HepG2 (cell line): ENCODE measurements at regions not wholly inside any gene's neighbourhood (a gene's known extent, or its start where the extent isn't known, plus 50 kb on each side); places are given as distances from the start of the nearest gene placed in this dataset.

ENCODE experiments used
- ATAC-seq: fragments of 200-7000 bp; cut with Tn5 transposase; 3 replicates; pipeline ENCODE4 v1.9.1; 2020; ENCODE audit warnings: mild to moderate bottlenecking, moderate library complexity
- BruUV-seq: library from RNA; stranded (reverse); fragments of 400-500 nt; replicated peaks from 2 replicates; lab custom pipeline; 2021; lab: Mats Ljungman, UMichigan
- CTCF ChIA-PET: fragments of 300-600 bp; formaldehyde crosslinking; extraction: SDS; loops from one replicate; lab custom pipeline; 2021; ENCODE audit warnings: low total read pairs, inconsistent platforms, low intra/inter-chr PET ratio; lab: Yijun Ruan, JAX
- POLR2A ChIA-PET: fragments of 350-600 bp; sonication (Branson Sonifier 250); formaldehyde crosslinking; loops from one replicate; lab custom pipeline; 2020; ENCODE audit warnings: antibody characterized with exemption, inconsistent platforms; lab: Yijun Ruan, JAX
- DNase-seq: peaks from one replicate; pipeline ENCODE4 v3.0.0-alpha.2; 2015; ENCODE audit warnings: low spot score
- FAIRE-seq: peaks from 3 replicates; lab custom pipeline; 2011; peaks lifted over from hg19 to GRCh38; lab: Jason Lieb, UNC
- H2AFZ ChIP-seq: one replicate; pipeline ENCODE4 v1.6.1; 2011; ENCODE audit warnings: low read length, inconsistent platforms
- H3K27ac ChIP-seq: fragments of 300-600 bp; 3 replicates; pipeline ENCODE4 v1.8.0; 2011; ENCODE audit warnings: mixed run types, mild to moderate bottlenecking, mixed read lengths, low read length, inconsistent platforms; ENCODE audit not compliant: insufficient read depth; ENCODE audit errors: extremely low read length
- H3K27me3 ChIP-seq, 2 experiments: fragments of 200-600 bp in 1 of 2; 2 replicates in 1 of 2; 3 replicates in 1 of 2; pipeline versions ENCODE4 v1.6.0 to v1.8.0; 2011; ENCODE audit warnings: low read length in 2 of 2, mild to moderate bottlenecking in 2 of 2, moderate library complexity in 2 of 2, inconsistent platforms in 1 of 2; ENCODE audit not compliant: insufficient read depth in 2 of 2, control insufficient read depth in 1 of 2
- H3K36me3 ChIP-seq, 2 experiments: fragments of 200-600 bp in 1 of 2; replicated peaks in 1 of 2; 2 replicates in 1 of 2; 3 replicates in 1 of 2; pipeline versions ENCODE4 v1.5.1 to v1.8.0; 2011; ENCODE audit warnings: low read length in 2 of 2, inconsistent platforms in 1 of 2; ENCODE audit not compliant: insufficient read depth in 2 of 2, control insufficient read depth in 1 of 2
- H3K4me1 ChIP-seq: 2 replicates; pipeline ENCODE4 v1.5.1; 2012; ENCODE audit warnings: low read length, inconsistent platforms; ENCODE audit not compliant: insufficient read depth
- H3K4me2 ChIP-seq: 2 replicates; pipeline ENCODE4 v1.6.0; 2011; ENCODE audit warnings: low read depth, low read length, inconsistent platforms
- H3K4me3 ChIP-seq, 3 experiments: fragments of 200-600 bp in 1 of 3; sonication (generic), shearing (Covaris generic) in 1 of 3; replicated peaks in 1 of 3; 2 replicates each; pipeline ENCODE4 v1.5.1; 2011 to 2016; ENCODE audit warnings: low read length in 3 of 3, inconsistent platforms in 2 of 3, low read depth in 2 of 3, mild to moderate bottlenecking in 2 of 3, control low read depth in 1 of 3, mixed read lengths in 1 of 3; ENCODE audit not compliant: insufficient read depth in 1 of 3
- H3K79me2 ChIP-seq: one replicate; pipeline ENCODE4 v1.6.1; 2011; ENCODE audit warnings: low read length, inconsistent platforms; ENCODE audit not compliant: insufficient read depth
- H3K9ac ChIP-seq: 2 replicates; pipeline ENCODE4 v1.6.0; 2011; ENCODE audit warnings: mild to moderate bottlenecking, low read depth, low read length, inconsistent platforms; ENCODE audit not compliant: insufficient read depth
- H3K9me3 ChIP-seq: 2 replicates; pipeline ENCODE4 v1.5.1; 2012; ENCODE audit warnings: mild to moderate bottlenecking, low read length
- H4K20me1 ChIP-seq: 2 replicates; pipeline ENCODE4 v1.6.0; 2011; ENCODE audit warnings: inconsistent platforms, mild to moderate bottlenecking, low read length, moderate library complexity; ENCODE audit not compliant: insufficient read depth
- WGBS: methylation state at CpG from one replicate; pipeline ENCODE4 v1.1.6; 2017; ENCODE audit warnings: low lambda C conversion rate; 5-methylcytosine and 5-hydroxymethylcytosine counted together
- in situ Hi-C: cut with HindIII; loops from 2 replicates; pipeline ENCODE4 v1.10.0; 2017; ENCODE audit warnings: low pct_unique_long_range_greater_than_20kb; ENCODE audit not compliant: extremely low pct_ligation_motif_present
- intact Hi-C: fragments of 100-400 bp; cut with micrococcal nuclease; formaldehyde crosslinking; loops from one replicate; pipeline ENCODE4 v1.10.0; 2022; ENCODE audit not compliant: unreplicated experiment
- TF ChIP-seq, protein P1 (sequence below): IDR thresholded peaks from 2 replicates; pipeline ENCODE4 v1.6.1; 2016; ENCODE audit warnings: missing compliant biosample characterization, missing genetic modification reagents, borderline replicate concordance
- TF ChIP-seq, protein P2 (sequence below): sonication (generic); formaldehyde crosslinking; IDR thresholded peaks from 2 replicates; pipeline ENCODE4 v1.4.0; 2020; ENCODE audit warnings: missing genetic modification reagents, borderline replicate concordance

DNA sequence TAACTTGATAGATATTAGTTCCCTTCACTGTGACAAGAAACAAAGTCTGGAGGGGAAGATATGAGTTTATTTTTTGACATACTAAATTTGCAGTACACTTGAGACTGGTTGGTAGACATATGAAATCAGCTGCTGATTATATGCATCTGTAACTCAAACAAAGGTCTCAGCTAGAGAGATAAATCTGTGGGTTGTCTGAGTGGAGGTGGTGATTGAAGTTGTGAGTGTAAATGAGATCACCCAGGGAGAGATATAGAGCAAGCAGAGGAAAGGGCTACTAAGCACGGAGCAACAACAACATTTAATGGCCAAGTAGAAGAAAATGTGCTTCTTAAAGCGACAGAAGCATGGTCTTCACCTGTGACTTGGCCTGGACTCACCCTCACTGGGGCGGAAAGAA is 173.2 kb upstream of the EYA4 start:
- BruUV-seq: no TSS peak
- no peak overlapping the region for H2AFZ ChIP-seq
- no peaks in the 10 kb centered on the region for H3K4me1 ChIP-seq
- H3K9ac ChIP-seq: no peak overlapping the region
- no peak overlapping the region for H3K27ac ChIP-seq
- intact Hi-C loops (no loop called here), in situ Hi-C loops (no loop called here)
- TF ChIP-seq, protein P1, sequence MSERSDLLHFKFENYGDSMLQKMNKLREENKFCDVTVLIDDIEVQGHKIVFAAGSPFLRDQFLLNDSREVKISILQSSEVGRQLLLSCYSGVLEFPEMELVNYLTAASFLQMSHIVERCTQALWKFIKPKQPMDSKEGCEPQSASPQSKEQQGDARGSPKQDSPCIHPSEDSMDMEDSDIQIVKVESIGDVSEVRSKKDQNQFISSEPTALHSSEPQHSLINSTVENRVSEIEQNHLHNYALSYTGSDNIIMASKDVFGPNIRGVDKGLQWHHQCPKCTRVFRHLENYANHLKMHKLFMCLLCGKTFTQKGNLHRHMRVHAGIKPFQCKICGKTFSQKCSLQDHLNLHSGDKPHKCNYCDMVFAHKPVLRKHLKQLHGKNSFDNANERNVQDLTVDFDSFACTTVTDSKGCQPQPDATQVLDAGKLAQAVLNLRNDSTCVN (CRISPR knock-in tag): no peak
- TF ChIP-seq, protein P2, sequence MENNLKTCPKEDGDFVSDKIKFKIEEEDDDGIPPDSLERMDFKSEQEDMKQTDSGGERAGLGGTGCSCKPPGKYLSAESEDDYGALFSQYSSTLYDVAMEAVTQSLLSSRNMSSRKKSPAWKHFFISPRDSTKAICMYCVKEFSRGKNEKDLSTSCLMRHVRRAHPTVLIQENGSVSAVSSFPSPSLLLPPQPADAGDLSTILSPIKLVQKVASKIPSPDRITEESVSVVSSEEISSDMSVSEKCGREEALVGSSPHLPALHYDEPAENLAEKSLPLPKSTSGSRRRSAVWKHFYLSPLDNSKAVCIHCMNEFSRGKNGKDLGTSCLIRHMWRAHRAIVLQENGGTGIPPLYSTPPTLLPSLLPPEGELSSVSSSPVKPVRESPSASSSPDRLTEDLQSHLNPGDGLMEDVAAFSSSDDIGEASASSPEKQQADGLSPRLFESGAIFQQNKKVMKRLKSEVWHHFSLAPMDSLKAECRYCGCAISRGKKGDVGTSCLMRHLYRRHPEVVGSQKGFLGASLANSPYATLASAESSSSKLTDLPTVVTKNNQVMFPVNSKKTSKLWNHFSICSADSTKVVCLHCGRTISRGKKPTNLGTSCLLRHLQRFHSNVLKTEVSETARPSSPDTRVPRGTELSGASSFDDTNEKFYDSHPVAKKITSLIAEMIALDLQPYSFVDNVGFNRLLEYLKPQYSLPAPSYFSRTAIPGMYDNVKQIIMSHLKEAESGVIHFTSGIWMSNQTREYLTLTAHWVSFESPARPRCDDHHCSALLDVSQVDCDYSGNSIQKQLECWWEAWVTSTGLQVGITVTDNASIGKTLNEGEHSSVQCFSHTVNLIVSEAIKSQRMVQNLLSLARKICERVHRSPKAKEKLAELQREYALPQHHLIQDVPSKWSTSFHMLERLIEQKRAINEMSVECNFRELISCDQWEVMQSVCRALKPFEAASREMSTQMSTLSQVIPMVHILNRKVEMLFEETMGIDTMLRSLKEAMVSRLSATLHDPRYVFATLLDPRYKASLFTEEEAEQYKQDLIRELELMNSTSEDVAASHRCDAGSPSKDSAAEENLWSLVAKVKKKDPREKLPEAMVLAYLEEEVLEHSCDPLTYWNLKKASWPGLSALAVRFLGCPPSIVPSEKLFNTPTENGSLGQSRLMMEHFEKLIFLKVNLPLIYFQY (CRISPR knock-in tag): no peak
- no peaks in the 10 kb centered on the region for H3K9me3 ChIP-seq
- ATAC-seq (no peak), DNase-seq (no peak), FAIRE-seq (no peak)
- CTCF ChIA-PET: no interaction called here
- WGBS: 9% methylated on average over 3 of the region's 3 CpGs
- no peak overlapping the region for H3K4me2 ChIP-seq
- no peaks in the 10 kb centered on the region for H3K36me3 ChIP-seq
- no peaks in the 10 kb centered on the region for H3K27me3 ChIP-seq
- no peaks in the 10 kb centered on the region for H3K79me2 ChIP-seq
- POLR2A ChIA-PET: no interaction called here
- no peak overlapping the region for H3K4me3 ChIP-seq
- no peaks in the 10 kb centered on the region for H4K20me1 ChIP-seq
